Posterior cingulate gyrus (tissue), 11 donors: ENCODE measurements at regions not wholly inside any gene's neighbourhood (a gene's known extent, or its start where the extent isn't known, plus 50 kb on each side); places are given as distances from the start of the nearest gene placed in this dataset.
"Not testable (repeated sequence)": the region's sequence is repeated elsewhere in the genome, so short reads cannot be mapped to it uniquely, and the experiment has no call there.

Experiments
- DNase-seq, 10 donors: peaks; one replicate each; pipeline versions ENCODE4 v3.0.0 to v3.0.0-alpha.2; 2020 to 2021; ENCODE audit warnings: mixed read lengths in 3 of 10
- intact Hi-C: fragments of 100-400 bp; cut with DNase I; formaldehyde crosslinking; loops from one replicate; pipeline ENCODE4 v1.15.1; 2023

DNA sequence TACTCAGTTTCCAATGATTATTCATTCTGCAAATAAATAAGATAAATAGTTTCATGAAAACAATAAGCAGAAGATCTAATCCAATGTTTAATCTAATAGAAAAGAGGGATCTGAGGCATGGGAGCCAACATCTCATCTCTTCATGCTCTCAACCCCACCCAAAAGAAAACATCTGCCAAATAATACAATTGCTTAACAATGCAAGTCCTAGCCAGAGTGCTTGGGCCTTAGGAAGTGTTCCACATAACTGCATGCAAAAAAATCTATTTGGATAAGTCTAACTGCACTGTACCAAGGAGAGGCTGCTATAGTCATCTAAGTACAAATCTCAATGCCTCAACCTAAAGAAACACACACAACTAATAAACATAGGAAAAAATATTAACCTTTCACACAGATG, 606.0 kb downstream of the CDH9 start:
- intact Hi-C loops = no loop called here
- no peak for DNase-seq

GRCh38 chr5:26430323-26430722, 608.1 kb downstream of the CDH9 start:
- no peak for DNase-seq
- intact Hi-C loops = no loop called here

DNA sequence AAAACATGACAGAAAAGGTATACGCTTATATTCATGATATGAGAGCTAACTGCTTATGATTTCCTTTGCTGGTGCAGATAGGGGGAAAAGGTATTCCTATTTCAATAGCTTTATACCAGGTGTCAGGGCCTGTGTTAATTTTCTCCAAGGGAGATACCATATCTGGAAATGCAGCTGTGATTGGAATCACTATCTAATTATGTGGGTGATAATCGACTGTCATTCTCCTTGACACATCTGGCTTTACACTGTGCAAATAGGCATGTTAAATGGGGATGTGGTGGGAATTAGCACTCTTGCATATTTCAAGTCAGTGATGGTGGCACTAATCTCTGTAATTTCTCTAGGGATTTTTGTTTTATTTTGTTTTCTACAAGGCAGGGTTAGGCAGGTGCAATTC, 611.1 kb downstream of the CDH9 start:
- DNase-seq = no peak
- intact Hi-C loops = no loop called here

DNA sequence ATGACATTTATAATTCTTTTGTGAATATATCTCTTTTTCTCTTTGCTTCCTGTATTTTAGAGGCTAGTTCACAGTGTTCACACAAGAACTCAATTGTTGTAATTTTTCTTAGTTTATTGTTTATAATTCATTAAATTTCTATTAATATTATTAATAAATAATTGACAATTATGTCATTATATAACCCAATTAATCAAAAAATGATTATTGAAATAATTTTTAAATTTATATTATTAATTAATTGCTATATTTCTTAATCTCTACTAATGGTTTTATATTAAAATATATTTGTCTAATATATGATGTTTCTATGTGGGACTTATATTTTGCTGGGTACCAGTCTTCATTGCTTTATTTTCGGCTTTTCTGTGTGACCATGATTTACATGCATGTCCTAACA, 618.4 kb downstream of the CDH9 start:
- intact Hi-C loops = no loop called here

GRCh38 chr5:26416911-26417310, 621.5 kb downstream of the CDH9 start:
- DNase-seq = peak in 1 of 10 donors; percentile 77
- intact Hi-C loops = no loop called here

More for the DNA sequence above, 618.4 kb downstream of the CDH9 start:
- DNase-seq = no peak

DNA sequence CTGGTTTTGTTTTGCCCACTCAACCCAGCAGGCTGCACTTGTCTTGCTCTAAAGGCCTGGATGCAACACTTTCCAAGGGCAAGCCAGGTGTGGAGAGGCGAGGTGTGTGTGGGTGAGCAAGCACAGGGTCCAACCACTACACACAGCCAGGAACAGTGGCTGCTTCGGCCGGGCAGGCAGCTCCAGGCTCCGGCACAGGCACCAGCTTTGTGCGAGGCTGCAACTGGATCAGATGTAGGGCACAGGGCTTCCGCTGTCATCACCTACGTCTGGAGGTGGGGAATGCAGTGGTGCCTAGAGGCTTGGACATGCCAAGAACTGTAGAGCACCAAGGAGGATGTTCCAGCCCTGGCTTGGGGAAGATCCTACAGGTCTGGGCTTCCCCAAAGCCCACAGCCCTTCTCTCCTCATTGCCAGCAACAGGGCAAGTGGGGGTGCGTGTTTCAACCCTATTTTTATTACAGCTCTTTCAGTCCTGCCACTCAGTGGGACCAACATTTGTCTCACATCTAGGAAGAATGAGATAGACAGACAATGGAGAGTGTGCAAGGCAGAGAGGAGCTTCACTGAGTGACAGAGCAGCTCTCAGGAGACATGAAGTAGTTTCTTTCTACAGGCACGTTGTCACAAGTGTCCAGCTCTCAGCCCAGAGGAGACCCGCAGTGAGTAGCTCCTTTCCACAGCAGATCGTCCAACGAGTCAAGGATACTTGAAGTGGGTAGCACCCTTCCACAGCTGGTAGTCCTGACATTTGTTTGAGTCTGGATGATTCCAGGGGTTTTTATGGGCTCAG, 622.2 kb downstream of the CDH9 start:
- intact Hi-C loops = no loop called here
- no peak for DNase-seq

- DNase-seq = no peak
- intact Hi-C loops = no loop called here
Measured at GRCh38 chr5:26390608-26391007, 647.8 kb downstream of the CDH9 start.

DNA sequence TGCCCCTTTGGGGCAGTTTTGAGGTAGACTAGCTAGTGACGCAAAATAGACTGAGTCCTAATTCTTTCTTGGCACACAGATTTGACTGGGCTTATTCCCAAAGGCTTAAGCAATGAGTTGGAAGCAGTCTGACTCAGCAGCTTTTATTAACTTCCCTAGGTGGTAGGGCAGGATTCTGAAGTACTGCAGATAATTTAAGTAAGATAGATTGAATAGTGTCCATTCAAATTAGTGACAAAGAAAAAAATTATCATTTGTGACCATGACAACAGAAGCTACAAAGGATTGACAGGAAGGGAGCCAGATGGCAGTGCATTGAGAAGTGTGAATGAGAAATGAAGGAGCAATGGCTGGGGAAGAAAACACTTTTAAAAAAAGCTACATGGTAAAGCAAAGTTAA, 649.4 kb downstream of the CDH9 start:
- intact Hi-C loops = no loop called here
- DNase-seq = no peak

DNA sequence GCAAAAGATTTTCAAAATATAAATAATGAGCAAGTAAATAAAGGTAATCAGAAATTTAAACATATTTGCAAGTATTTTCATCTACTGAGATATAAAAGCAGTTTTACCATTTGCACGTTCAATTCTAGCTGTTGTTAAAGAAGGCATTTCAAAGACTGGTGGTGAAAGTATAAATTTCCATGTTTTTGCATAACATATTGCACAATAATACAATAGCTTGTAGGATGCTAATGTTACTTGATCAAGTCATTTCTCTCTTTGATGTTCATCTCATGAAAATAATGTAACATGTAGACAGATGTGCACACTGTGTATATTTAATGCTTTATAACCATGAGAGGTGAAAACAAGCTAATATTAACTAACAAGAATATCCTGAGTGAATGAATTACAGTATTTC, 651.9 kb downstream of the CDH9 start:
- DNase-seq = no peak
- intact Hi-C loops = no loop called here

DNA sequence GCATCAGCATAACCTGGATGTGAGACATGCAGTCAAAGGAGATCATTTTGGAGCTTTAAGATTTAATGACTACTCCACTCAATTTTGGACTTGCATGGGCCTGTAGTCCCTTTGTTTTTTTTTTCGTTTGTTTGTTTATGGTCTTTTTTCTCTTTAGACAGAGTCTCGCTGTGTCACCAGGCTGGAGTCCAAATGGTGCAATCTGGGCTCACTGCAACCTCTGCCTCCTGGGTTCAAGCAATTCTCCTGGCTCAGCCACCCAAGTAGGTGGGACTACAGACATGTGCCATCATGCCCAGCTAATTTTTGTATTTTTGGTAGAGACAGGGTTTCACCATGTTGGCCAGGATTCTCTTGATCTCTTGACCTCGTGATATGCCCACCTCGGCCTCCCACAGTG, 673.8 kb downstream of the CDH9 start:
- intact Hi-C loops, DNase-seq: not testable (repeated sequence)

GRCh38 chr5:26343801-26344325, 694.5 kb downstream of the CDH9 start:
- no peak for DNase-seq
- intact Hi-C loops = no loop called here

DNA sequence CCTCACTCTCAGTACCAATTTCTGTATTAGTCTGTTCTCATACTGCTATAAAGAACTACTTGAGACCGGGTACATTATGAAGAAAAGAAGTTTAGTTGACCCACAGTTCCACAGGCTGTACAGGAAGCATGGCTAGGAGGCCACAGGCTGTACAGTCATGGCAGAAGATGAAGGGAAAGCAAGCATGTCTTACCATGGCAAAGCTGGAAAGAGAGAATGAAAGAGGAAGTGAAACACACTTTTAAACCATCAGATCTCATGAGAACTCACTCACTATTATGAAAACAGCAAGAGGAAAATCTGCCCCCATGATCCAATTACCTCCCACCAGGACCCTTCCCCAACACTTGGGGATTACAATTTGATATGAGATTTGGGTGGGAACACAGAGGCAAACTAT, 698.8 kb downstream of the CDH9 start:
- intact Hi-C loops = no loop called here
- DNase-seq = no peak

- intact Hi-C loops = no loop called here
- no peak for DNase-seq
Measured at GRCh38 chr5:26329562-26330189, 708.7 kb downstream of the CDH9 start.

GRCh38 chr5:26326153-26326759, 712.1 kb downstream of the CDH9 start:
- intact Hi-C loops = no loop called here
- DNase-seq = peak in 2 of 10 donors; percentile 48 to 66

GRCh38 chr5:26325432-26325831, 713.0 kb downstream of the CDH9 start:
- intact Hi-C loops, DNase-seq: not testable (repeated sequence)

GRCh38 chr5:26324273-26324895, 714.0 kb downstream of the CDH9 start:
- peak in 2 of 10 donors; percentile 63 to 70 for DNase-seq
- intact Hi-C loops = not testable (repeated sequence)

- peak in 3 of 10 donors; percentile 51 to 76 (median 55) for DNase-seq
- intact Hi-C loops = no loop called here
Measured at GRCh38 chr5:26323794-26324193, 714.6 kb downstream of the CDH9 start.

DNA sequence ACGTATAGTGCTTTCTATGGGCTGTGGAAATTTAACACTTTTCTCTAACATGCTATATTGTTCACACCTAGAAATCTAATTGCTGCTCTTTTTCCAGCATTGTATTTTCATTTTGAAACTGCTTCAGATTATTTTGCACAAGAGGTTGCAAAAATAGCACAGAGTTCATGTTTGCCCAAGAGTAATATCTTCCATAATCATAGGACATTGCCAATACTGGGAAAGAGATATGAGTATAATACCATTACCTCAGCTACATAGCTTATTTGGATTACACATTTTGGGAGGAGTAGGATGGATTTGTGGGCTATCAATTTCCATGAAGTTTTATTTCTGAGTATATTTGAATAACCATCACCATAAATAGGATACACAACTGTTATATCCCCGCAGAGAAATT, 717.1 kb downstream of the CDH9 start:
- no peak for DNase-seq
- intact Hi-C loops = no loop called here

GRCh38 chr5:26310415-26310814, 728.0 kb downstream of the CDH9 start:
- intact Hi-C loops = no loop called here

DNA sequence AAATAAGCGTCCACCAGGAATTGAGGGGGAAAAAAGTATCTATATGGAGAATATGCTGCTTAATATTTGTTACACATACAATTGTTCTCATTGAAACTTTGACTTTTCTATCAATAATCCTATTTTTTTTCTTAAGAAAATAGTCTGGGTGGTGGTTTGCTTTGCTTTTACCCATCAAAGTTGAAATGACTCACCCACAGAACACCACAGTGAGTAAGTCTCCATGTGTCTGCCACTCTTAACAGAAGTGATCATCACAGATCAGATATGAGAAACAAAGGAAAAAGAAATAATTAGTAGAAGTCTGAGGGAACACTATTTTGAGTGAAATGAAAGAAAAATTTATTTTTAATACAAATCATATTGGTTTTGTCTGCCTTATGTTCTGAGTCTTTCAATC, 742.8 kb downstream of the CDH9 start:
- intact Hi-C loops = no loop called here
- no peak for DNase-seq

More at GRCh38 chr5:26310415-26310814, 728.0 kb downstream of the CDH9 start:
- no peak for DNase-seq

DNA sequence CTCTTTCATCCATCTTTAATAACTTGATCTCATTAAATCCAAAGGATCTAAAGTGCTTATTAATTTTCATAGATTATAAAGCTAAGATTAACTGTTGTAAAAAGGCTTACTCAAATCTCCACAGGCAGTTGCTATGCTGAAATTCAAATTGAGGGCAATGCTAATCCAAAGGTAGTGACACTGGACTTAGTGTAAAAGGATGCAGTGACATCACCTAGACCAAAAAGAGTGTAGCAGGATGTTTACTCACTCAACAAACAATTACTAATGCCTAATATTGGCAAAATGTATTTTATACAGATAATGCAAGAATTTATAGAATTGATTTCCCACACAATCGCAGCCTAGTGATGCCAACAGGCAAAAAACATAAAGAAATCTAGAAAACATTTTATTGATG, 756.2 kb downstream of the CDH9 start:
- intact Hi-C loops = no loop called here
- no peak for DNase-seq
